Activated gamma-delta T cell treated with anti-CD3 and anti-CD28 coated beads, Interleukin-2, amount 50 U/mL, for 16 hours (primary cell): ENCODE measurements at regions not wholly inside any gene's neighbourhood (a gene's known extent, or its start where the extent isn't known, plus 50 kb on each side); places are given as distances from the start of the nearest gene placed in this dataset.

Experiments used
- DNase-seq: peaks from one replicate; pipeline ENCODE4 v3.0.0-alpha.2; 2020; ENCODE audit warnings: low read depth

GRCh38 chr1:234973426-234974250, 155.0 kb downstream of the TOMM20 start:
- no peak for DNase-seq

DNA sequence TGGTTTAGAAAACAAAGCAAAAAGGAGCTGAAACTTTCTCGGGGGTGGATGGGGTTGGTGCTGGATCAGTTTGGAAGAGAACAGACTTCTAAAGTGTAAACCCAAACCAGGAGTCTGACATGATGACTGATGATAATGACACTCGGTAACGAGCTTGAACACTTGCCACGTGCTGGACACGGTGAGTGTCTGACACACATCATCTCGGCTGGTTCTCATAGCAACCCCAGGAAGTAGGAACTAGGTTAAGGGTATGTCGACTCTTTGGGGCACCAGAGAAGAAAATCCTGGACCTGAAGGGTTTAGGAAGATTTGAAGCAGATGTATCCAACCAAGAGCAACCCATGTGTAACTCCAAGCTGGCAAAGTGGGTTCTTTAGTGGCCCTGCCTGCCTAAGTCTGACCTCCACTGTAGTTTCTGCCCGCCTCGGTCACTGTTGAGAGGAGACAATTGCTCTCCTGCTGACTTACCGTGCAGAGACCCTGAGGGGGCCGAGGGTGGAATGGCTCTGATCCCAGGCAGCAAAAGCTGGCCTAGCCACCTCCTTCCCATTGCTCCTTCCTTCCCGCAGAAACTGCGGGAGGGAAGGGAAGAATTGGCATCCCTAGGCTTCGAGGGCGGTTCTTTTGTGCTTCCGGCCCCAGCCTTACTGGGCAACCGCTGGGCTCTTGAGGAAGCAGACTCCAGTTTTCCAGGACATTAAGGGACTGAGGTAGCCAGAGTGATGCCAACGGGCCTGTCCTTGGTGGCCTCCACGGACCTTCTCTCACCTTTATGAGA, 156.0 kb downstream of the TOMM20 start:
- no peak for DNase-seq

DNA sequence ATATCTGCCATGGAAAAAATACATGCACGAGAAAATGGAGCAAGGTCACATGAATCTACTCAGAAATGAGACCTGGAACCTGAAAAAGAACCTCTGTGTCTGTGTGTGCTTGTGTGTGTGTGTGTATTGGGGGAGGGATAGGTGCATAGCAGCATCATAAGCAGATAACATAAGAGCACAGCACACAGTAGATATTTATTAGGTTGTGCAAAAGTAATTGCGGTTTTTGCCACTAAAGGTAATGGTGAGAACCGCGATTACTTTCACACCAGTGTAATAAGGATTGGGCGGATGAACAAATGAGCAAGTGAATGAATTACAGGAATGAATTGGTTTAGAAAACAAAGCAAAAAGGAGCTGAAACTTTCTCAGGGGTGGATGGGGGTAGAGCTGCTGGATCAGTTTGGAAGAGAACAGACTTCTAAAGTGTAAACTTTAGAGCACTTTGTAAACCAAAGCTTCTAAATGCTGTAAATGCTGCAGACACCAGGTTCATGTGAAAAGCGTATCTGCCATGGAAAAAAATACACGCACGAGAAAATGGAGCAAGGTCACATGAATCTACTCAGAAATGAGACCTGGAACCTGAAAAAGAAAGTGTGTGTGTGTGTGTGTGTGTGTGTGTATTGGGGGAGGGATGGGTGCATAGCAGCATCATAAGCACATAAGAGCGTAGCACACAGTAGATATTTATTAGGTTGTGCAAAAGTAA, 156.9 kb downstream of the TOMM20 start:
- DNase-seq, result no peak

GRCh38 chr1:234970731-234971476, 157.7 kb downstream of the TOMM20 start:
- DNase-seq, result no peak

GRCh38 chr1:234970401-234970730, 158.3 kb downstream of the TOMM20 start:
- DNase-seq, result no peak

GRCh38 chr1:234969581-234970400, 158.8 kb downstream of the TOMM20 start:
- DNase-seq, result no peak

DNA sequence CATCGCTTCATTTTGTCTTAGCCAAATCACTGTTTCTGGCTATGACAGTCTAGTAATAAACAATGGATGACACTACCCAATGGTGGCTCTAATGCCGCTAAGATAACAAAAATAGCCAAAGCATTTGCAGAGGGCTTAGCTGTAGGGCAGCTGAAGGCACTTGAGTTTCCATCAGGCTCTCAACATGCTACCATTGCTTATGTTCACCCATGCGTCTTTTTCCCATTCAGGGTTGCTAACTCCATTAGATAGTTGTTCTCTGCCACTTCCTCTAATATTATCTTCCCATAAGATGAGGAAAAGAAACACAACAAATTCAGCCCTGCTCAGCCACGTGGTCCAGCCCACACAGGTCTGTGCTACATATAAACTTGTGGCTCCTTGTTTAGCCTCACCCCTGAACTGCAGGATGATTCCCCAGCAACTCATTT, 159.6 kb downstream of the TOMM20 start:
- DNase-seq, result no peak

- no peak for DNase-seq
Measured at GRCh38 chr1:234968451-234968850, 160.2 kb downstream of the TOMM20 start.

- DNase-seq, result no peak
Measured at GRCh38 chr1:234967121-234967520, 161.5 kb downstream of the TOMM20 start.

DNA sequence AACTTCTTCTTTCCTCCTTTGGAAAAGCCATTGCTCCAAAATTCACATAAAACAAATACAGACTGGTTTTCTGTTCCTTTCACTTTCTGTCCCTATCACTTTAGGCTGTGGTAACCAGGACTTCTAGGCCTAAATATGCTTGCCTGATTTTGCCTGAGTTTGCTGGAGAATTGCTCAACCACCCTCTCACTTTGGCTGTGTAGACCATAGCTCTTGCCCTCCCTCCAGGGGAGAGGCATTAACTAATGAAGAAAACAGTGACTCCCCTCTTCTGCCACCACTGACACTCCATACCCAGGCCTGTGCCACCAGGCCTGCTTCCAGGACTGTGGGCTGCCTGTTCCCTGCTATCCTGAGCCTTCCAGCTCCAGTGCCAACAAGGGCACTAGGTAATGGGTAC, 163.5 kb downstream of the TOMM20 start:
- DNase-seq, result no peak

GRCh38 chr1:234963904-234964702, 164.5 kb downstream of the TOMM20 start:
- DNase-seq, result no peak

DNA sequence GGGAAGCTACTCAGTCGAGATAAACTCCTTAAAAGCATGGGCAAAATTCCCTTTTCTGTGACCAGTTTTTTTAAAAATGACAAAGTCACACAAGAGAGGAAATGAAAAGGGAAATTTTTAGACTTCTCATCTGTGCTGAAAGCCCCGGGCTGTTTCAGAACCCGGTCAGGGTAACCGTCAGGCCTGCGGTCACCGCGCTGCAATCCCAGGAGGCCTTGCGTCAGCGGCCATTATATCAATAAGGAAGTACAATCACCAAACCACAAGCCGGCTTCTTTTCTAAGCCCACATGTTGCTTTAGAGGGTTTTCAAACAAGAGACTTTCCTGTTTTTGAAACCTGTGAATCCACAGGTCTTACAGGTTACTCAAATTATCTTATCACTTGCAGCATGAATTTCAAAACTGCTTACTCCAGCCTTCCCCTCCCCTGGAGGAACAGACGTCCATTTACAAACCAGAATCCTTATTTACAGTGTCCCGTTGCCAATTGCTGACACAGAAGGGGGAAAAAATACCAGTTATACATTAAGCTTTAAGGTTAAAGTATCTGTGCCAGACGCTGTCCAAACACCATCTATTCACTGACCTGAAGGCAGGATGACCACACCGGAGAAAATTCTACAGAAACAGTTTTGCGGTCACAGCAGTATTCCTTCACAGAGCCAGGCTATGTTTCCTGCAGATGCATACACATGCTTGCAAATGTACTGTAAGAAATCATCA, 165.3 kb downstream of the TOMM20 start:
- peak; percentile 84 for DNase-seq

DNA sequence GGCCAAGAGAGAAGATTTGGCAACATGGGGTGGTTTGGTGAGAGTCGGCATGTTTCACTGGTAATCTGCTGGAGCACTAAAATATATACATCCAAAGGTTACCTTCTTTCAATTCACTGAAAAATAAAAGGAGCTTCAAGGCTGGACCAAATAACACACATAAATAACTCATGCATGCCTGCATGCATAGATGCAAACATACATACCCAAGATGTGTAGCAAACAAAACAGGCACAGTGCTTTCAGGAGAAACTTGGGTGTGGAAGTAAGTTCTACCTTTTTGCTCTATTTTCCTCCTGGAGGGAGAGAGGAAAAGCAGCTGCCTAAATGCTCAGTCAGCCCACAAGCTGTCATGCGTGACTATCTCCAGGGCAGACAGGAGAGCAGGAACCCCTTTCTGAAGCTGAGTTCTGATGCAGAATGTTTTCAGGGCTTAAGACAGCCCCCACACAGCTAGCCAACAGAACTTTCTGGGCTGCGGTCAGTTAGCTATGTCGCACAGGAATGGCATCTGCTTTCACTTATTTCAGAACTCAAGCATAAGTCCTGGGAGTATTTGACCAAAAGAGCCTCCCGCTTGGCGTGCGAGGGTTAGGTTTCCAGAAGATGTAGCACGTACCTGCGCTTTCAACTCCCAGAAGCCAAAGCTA, 166.2 kb downstream of the TOMM20 start:
- no peak for DNase-seq

DNA sequence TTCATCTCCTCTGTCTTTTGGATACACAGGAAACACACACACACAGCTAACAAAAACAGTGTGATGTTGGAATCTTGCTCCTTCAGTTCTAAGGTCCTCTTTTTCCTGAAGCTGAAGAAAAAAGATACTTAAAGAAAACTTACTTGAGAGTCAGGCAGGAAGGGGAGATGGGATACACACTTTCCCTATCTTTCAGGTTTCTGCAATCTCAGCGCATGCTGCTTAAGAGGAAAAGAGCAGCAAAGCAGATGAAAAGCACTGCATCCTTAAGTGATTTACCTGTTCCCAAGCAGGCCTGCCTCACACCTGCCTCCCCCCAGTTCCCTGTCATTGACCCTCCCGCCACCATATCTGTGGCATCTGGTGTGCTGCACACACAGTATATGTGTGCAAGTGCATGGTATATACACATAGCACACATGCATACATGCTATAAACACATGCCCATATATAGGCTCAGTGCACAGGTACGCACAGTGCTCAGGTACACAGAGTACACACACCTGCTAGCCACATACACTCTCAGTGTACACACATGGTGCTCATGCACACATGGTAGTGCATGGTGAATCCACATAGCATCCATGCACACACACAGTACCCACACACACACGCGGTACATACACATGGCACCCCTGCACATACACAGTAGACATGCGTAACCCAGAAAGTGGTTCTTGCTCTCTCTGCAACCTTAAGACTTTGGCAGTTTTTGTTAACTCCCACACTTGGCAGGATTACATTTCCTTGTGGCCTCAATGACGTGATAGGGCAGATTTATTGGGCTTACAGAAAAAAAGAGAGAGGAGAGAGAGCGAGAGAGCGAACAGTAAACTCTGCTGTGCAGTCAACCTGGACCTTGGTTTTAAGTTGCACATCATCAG, 166.9 kb downstream of the TOMM20 start:
- no peak for DNase-seq

GRCh38 chr1:234960722-234961455, 167.7 kb downstream of the TOMM20 start:
- no peak for DNase-seq

DNA sequence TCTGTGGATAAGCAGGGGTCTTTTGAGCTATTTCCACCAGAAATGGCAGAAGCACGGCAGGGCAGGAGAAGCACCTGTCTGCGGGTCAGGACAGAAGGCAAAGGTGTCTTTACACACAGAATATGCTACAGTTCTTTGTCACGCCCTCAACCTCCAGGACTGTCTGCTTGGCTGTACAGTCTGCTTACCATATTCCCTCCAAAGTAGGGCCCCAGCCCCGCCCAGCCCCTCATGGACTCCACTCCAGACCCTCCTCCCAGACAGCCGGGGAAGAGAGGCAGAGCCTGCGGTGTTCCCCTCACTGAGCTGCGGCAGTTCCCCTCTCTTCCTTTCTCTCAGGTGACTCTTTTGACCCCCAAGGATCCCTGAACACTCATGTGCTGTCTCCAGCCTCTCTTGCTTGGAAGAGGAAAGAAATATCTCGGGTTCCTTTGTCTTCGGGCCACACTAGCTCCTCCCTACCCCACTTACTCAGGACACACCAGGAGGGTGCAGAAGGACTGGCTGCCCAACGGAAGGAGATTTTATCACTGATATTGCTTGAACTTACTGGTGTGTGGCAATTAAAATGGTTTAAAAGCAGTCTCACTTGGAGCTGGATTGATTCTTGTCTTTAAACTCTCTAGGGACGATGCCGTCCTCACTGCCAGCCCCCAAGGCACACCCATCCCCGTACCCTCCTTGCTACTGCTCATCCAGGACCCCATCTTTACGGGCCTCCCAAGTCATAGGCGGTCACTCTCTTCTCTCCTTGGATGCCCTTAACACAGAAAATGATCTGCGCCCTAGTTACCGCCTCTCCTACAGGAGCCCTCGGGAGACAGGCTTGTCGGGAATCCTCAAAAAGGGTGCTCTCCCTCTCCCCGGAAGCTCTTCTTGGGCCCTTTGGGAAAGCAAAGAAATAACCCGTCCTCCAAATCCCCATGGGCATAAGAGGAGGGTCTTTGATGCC, 169.7 kb downstream of the TOMM20 start:
- DNase-seq, result no peak
